GM21515 (cell line): ENCODE measurements at regions not wholly inside any gene's neighbourhood (a gene's known extent, or its start where the extent isn't known, plus 50 kb on each side); places are given as distances from the start of the nearest gene placed in this dataset.
"Not testable (repeated sequence)": the region's sequence is repeated elsewhere in the genome, so short reads cannot be mapped to it uniquely, and the experiment has no call there.

ENCODE experiments used
- ATAC-seq: cut with Tn5 transposase; IDR thresholded peaks from one replicate; pipeline ENCODE4 v1.9.1; 2021; ENCODE audit not compliant: unreplicated experiment

DNA sequence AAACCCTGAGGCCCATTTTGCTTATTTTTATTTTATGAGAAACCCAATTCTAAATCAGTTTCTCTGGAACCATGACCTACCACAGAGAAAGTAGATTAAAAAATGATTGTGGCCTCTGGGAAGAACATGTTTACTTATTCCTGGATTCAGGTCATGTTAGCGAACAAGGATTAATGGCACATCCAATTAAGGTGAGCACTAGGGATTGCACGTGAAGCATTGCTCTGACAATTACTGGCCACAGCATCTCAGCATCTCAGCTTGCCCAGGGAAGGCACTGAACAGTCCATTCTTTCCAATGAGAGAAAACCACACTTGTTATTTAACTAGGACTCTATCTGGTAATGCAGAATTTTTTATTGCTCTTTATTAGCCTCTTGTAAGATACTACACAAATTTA lies 119.8 kb downstream of the ZNF330 start:
- no peak for ATAC-seq

DNA sequence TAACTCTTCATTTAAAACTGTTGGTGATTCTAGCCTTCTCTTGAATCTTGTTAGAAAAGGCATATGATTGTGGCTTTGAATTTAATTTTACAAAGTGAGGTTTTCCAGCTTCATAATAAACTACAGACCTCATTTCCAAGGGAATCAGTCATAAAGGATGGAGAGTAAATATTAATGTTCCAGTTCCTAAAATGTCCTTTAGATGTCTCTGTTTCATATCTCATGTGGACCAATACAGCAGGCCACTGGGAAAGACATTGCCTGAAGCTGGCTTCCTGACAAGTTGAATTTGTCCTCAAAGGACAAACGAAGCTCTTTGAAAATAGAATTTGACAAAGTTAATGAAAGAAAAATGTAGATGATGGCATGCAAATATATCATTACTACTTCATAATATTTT lies 125.4 kb downstream of the ZNF330 start:
- ATAC-seq, result no peak

DNA sequence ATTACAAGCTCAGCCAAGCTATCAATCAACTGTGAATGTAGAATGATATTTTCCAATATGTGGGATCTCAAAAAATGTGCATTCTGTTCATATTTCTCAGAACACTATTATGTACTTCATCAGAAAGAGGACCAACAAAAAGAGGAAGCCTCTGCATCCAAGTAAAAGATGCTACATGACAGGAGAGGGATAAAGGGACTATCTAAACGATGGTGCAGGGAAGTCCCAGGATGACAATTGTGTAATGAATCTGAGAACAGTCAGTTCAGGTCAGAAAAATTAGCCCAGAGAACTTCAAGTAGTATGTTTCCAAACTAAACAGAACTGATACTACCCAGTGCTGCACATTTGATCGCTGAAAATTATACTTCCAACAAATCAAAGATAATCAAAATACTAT lies 127.0 kb downstream of the ZNF330 start:
- no peak for ATAC-seq

DNA sequence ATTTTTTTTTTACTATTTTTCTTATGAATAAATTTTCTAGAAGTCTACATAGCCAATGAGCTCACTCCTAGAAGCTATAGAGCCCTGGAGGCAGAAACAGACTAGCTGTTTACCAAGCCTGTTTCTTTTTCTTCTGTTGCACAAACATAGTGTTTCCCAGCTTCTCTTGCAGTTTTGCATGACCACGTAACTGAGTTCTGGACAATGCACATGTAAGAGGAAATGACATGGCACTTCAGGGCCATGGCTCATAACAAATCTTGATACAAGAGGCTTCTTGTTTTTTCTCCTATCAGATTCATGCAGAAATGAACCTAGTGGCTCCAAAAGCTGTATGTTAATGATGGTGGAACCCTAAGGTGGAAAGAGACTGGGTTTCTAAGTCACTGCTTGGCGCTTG lies 127.4 kb downstream of the ZNF330 start:
- ATAC-seq, result peak; percentile 44

DNA sequence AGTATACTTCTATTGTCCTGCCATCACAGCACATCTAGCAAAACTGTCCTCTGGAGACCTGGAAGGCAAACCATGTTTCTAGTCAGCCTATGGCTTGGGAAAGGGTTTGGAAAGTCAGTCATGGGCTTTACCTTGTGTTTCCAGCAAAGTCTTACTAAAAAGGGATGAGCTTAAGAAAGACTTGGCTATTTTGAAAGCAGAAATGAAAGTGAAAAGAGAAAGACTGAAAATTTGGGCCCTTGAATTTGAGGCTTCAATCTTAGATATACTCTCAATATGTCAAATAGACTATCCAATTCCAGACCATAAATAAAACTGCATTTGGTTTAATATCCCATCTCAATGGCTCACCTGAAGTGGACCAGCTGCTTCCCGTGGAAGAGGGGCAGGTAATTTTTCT lies 127.9 kb downstream of the ZNF330 start:
- peak; percentile 41 for ATAC-seq

DNA sequence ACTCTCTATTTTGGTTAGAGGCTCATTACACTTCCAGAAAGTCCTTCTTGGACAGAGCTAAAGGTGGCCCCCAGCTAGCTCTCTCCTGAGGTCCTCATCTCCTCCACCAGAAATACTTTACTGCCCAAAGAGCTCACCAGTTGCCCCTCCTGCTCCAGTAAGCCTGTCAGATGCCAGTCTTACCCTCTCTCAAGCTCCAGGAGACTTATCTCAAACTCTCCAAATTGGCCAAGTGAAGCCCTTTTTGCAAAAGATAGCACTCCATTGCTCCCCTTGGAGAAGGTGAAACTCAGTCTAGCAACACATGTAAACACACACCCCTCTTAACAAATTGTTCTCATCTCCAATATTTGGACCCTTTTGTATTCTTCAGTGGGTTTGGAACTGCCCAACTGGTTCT lies 128.5 kb downstream of the ZNF330 start:
- no peak for ATAC-seq

DNA sequence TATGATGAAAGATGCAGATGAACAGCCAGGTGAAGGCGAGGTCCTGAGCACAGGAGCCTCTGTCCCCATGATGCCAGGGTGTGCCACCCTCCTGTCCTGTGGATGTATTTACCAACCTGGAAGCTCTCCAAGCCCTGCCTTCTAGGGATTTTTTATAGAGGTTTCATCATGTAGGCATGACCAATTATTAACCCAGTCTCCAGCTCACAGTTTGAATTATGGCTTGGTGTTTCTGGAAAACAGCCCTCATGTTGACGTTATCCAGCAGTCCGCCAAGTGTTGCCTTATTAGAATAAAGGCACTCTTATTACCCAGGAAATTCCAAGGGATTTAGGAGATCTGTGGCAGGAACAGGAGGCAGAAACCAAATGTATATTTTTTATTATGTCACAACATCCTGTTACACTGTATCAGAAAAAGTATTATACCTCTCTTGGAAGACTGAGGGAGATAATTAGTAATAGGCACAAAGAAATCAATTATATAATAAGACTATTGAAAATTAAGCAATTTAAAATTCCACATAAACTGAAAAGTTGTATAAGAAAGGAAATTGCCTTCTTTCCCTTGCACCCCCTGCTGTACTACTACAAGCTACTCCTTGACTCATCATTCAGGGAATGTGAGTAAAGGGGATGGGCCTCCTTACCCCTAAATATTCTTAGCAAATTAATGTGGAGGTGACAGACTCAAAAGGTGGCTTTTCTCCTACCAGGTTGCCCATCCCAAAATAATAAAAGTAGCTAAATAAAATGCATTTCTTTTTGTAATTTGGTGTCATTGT lies 129.6 kb downstream of the ZNF330 start:
- ATAC-seq, result no peak

GRCh38 chr4:141352331-141352730 lies 131.6 kb downstream of the ZNF330 start:
- no peak for ATAC-seq

DNA sequence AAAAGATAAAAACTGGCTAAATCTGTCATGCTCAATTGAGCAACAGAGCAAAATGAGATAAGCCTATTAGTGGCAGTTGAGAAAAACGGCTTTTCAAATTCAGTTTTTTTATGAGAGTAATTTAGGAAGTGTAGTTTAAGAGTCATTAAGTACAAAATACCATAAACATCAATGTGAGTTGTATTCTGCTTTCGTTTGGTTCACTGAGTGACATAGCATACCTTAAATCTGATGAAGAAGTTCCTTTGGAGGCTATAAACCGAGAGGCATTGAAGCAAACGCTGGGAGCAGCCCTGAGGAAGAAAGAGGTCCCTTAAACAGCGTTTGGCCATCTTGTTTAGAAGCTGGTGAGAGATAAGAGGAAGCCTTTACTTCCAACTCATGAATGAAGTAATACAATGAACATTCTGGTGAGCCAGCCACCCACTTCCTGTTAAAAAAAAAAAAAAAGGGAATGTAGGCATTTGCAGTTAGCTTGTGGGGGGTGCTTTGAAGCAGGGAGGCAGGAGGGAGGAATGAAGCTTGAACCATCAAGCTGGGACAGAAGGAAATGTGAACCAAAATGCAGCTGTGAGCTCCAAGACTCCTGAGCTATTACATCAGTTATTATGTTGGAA lies 132.3 kb downstream of the ZNF330 start:
- no peak for ATAC-seq

DNA sequence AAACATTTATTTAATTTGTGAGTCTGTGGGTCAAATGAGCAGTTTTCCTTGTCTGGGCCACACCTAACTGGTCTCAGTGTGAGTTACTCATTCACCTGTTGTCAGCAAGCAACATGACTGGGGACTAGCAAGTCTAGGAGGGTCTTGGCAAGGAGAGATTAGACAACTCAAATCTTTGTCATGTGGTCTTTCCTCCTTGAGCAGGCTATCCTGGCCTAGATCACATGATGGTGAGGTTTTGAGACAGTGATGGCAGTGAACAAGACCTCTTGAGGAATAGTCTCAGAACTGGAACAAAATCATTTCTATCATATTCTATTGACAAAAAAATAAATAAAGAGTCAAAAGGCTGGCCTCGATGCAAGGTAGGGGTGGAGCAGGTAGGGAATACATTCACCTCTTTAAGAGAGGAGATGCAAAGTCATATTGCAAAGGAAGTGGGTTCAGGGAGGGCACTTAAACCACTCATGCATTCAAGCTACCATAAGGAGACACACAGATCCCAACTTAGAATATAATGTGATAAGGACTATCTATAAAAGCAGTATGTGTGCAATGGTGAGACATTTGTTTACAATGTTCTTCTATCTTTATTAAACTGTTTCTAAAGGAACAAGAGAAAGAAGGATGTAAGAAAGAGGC lies 135.7 kb downstream of the ZNF330 start:
- ATAC-seq, result no peak

DNA sequence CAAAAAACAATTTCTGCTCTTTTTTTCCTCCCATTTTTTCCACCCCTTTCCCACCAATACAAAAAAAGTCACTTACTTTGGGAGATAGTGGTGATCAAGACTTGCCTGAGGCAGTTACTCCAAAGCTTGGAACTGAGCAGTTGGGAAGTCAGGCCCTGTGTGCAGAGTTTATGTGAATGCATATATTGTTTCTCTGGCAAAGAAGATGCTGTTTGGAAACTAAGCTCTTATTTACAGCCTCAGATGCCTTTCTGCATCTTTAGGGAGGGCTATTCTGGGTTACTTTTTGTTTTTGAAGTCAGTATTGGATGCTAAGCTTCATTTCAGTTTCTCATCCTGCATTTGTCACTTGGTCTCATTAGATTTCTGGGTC lies 136.3 kb downstream of the ZNF330 start:
- no peak for ATAC-seq

DNA sequence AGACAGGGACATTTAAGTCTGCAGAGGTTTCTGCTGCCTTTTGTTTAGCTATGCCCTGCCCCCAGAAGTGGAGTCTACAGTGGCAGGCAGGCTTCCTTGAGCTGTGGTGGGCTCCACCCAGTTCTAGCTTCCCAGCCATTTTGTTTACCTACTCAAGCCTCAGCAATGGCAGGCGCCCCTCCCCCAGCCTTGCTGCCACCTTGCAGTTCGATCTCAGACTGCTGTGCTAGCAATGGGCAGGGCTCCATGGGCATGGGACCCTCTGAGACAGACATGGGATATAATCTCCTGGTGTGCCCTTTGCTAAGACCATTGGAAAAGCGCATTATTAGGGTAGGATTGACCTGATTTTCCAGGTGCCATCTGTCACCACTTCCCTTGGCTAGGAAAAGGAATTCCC lies 147.5 kb downstream of the ZNF330 start:
- ATAC-seq, result not testable (repeated sequence)

GRCh38 chr4:141371206-141371605 lies 150.5 kb downstream of the ZNF330 start:
- ATAC-seq, result no peak

DNA sequence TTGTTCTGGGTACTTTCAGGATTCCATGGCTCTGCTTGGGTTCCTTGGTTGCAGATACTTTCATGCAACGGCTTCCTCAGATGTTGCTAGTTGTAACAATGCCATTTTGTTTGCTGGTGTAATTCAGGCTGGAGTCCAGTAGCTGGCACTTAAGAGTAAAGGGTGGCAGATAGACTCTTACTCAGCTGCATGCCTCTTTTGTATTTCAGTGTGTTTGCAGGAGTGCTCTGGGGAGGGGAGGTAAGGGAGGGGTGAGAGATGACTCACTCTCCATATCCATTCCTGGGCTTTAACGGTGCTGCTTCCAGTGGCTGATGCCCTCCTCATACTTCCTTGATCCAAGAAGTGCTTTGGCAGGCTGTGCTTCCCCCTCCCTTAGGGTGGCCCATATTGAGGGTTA lies 155.2 kb downstream of the ZNF330 start:
- no peak for ATAC-seq

DNA sequence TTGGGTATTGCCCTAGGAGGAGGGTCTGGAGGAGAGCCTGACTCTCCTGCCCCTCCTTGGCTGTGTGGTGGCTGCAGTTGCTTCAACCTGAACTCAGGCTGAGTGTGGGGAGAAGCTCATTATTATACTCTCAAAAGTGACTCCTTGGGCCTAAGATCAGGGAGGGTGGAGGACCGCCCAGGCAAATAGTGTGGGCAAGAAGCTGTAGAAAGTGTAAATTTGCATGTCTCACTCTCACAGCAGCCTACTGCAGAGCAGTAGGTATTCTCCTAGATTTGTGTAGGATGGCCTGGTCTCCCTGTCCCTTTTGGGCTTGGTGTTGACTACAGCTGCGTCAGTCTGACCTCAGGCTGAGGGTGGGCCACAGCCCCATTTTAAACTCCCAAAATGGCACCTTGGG lies 156.1 kb downstream of the ZNF330 start:
- ATAC-seq, result no peak

DNA sequence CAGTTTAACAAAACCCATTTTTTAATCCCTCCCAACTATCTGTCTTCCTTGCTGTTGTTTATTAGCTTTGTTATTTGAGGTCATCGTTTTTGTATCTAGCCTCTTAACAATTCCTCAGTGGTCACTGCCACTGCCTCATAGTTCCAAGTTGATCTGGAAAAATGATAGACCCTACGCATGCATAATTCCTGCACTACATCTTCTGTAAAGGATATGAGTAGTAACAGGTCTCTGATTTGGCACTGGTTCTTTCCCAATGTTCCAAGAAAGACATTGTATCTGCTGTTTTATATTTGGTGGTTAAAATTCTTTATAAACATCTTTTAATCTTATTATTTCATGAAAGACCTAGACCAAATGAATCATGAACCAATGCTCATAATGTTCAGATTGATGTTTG lies 166.6 kb downstream of the ZNF330 start:
- no peak for ATAC-seq

GRCh38 chr4:141388481-141388880 lies 167.8 kb downstream of the ZNF330 start:
- ATAC-seq, result no peak

DNA sequence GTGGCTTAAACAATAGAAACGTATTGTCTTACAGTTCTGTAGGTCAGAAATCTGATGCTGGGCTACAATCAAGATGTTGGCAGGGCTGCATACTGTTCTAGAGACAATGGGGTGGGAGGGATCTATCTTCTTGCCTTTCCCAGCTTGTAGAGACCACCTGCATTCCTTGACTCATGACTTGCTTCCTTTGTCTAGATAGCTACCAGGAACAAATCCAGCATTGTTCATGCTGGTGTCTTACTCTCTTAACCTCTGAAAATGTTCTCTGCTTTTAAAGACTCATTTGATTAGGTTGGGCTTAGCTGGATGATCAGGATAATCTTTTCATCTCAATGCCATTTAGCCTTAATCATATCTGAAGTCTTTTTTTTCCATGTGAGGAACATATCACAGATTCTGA lies 169.0 kb downstream of the ZNF330 start:
- ATAC-seq, result no peak

DNA sequence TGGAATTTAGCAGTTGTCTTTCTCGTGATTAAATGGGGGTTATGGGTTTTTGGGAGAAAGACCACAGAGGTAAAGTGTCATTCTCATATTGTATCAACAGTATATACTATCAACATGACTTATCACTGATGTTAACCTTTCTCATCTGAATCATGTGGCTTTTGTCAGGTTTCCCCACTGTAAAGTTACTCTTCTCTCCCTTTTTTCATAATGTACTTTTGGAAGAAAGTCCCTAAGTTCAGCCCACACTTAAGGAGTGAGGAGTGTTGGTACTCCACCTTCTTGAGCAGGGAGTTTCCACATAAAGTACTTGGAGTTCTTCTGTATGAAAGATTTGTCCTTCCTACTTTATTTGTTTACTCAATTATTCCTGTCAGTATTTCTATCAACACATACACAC lies 169.9 kb downstream of the ZNF330 start:
- no peak for ATAC-seq

DNA sequence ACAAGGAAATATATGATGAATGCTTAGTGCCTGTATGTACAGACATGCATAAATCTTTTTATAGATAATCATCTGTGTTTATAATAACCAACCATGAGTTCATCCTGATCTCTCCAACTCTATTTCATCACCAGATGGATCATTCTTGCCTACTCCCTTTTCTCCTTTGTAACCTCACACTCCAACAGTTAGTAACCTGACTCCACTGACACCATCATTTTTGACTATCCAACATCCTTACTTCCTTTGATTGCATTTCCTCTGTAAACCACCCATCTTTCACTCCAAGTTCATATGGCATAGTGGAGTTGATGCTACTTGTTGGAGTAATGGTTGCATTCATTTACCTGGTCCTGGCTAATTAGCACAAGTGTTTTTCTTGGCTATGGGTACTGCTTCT lies 170.6 kb downstream of the ZNF330 start:
- ATAC-seq, result no peak

- ATAC-seq, result no peak
Measured at GRCh38 chr4:141391771-141392170, 171.1 kb downstream of the ZNF330 start.

DNA sequence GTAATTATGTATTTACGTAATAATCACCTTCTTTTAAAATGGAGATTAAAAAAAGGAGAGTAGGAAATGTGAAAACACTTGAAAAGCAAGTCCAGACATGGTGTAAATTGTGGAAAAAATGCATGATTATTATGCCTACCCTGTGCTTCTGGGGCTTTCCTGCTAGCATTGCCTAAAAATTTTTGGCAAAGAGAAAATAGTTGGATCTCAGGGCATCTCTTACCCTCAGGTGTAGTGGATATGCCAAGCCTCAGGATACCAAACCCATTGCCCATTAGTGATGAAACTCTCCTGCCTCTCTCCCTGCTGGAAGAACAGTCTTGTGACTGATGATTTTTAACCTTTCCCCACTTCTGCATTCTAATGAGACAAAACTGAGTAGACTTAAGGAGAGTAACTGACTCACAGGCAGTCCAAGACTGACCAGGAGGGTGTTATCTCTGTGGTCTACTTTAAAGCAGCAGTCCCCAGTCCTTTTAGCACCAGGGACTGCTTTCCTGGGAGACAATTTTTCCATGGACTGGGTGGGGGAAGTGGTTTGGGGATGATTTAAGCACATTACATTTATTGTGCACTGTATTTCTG lies 174.6 kb downstream of the ZNF330 start:
- ATAC-seq, result no peak
